ENCODE measurements at regions not wholly inside any gene's neighbourhood (a gene's known extent, or its start where the extent isn't known, plus 50 kb on each side); places are given as distances from the start of the nearest gene placed in this dataset.
"Not testable (repeated sequence)": the region's sequence is repeated elsewhere in the genome, so short reads cannot be mapped to it uniquely, and the experiment has no call there.

DNA sequence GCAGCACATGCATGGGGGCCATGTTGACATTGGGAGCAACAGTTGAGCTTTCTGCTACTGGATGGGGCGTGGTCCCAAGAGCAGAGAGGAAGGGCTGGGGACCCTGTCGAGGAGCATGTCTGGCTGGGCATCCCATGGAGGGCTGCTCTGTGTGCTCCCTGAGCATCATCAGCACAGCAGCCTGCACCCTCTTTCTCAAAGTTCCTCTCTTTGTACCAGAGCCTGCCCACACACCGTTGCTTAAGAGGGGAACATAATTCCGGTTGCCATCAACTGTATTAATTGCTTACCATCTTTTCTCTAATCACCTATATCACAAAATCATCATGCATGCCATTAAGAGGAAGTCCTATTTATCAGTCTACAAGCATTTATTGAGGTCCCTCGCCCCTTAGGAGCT is 55.2 kb upstream of the DIRAS2 start:
- no peak overlapping the region for H3K27ac Mint-ChIP-seq
- no peak for DNase-seq
- no peaks in the 10 kb centered on the region for H3K4me1 Mint-ChIP-seq
- no peak for ATAC-seq (ENCODE audit: low read depth in 2 of 2)
- H3K9me3 Mint-ChIP-seq, result no peaks in the 10 kb centered on the region
- H3K4me3 Mint-ChIP-seq, result no peak overlapping the region
- no peaks in the 10 kb centered on the region for H3K36me3 Mint-ChIP-seq
- peaks cover 27 to 40% (median 40%) of the 10 kb centered on the region in 3 donors for H3K27me3 Mint-ChIP-seq

DNA sequence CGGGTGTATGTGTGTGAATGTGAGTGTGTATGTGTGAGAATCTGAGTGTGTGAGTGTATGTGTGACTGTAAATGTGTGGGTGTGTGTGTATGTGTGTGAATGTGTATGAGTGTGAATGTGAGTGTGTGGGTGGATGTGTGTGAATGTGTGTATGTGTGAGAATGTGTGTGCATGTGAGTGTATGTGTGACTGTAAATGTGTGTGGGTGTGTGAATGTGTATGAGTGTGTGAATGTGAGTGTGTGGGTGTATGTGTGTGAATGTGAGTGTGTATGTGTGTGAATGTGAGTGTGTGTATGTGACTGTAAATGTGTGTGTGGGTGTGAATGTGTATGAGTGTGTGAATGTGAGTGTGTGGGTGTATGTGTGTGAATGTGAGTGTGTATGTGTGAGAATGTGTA is 51.6 kb upstream of the DIRAS2 start:
- not testable (repeated sequence) for H3K36me3 Mint-ChIP-seq; H3K4me3 Mint-ChIP-seq; H3K4me1 Mint-ChIP-seq; ATAC-seq (ENCODE audit: low read depth in 2 of 2); DNase-seq; H3K27ac Mint-ChIP-seq
- H3K9me3 Mint-ChIP-seq, result peaks cover 0 to 13% (median 4%) of the 10 kb centered on the region in 7 donors
- peaks cover 7 to 15% (median 13%) of the 10 kb centered on the region in 3 donors for H3K27me3 Mint-ChIP-seq

All from naive B cell (primary cell).